NCI-H1417 (cell line): ENCODE measurements at regions not wholly inside any gene's neighbourhood (a gene's known extent, or its start where the extent isn't known, plus 50 kb on each side); places are given as distances from the start of the nearest gene placed in this dataset.
A peak's percentile ranks its signal among the peaks of the same experiment; 100 is the strongest.

Experiments used
- DNase-seq, 3 experiments: peaks; one replicate each; lab custom pipeline; 2025; lab: John Stamatoyannopoulos, UW

DNA sequence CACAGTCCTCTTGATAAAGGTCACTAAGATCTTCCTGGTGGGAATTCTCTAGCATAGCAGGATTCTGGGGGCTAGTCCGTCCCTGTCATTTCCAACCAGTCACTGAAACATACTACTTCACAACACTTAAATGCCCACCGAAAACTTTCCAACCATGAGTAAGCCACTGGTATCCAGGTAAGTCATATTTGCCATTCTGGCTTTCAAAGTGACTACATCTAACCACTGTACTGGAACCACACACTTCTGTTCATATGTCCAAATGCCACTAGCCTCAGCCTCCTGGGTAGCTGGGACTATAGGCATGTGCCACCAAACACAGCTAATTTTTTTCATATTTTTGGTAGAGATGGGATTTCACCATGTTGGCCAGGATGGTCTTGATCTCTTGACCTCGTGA, 64.3 kb upstream of the VANGL1 start:
- no peak for DNase-seq

DNA sequence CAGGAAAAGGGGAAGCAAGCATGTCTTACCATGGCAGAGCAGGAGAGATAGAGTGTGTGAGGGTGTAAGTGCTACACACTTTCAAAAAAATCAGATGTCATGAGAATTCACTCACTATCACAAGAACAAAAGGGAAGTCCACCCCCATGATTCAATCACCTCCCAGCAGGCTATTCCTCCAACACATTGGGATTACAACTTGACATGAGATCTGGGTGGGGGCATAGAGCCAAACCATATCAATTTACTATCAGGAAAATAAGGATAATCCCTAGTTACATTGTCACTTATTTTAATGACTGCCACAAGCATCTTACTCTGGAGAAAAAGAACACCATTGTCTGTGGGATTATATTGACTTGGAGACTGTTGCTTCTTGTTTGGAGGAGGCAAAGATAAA, 66.1 kb upstream of the VANGL1 start:
- no peak for DNase-seq

DNA sequence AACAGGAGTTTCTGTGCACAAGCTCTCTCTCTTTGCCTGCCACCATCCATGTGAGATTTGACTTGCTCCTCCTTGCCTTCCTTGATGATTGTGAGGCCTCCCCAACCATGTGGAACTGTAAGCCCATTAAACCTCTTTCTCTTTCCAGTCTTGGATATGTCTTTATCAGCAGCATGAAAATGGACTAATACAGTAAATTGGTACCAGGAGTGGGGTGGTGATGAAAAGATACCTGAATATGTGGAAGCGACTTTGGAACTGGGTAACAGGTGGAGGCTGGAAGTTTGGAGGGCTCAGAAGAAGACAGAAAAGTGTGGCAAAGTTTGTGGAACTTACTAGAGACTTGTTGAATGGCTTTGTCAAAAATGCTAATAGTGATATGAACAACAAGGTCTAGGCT, 69.1 kb upstream of the VANGL1 start:
- no peak for DNase-seq

DNA sequence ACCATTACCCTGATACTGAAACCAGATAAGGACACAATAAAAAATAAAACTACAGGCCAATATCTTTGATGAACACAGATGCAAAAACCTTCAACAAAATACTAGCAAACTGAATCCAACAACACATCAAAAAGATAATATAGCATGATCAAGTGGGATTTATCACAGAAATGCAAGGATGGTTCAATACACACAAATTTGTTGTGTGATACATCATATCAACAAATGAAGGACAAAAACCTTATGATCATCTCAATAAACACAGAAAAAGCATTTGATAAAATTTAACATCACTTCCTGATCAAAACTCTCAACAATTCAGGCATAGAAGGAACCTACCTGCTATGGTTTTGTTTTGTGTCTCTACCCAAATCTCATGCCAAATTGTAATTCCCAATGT, 74.3 kb upstream of the VANGL1 start:
- DNase-seq, result no peak

DNA sequence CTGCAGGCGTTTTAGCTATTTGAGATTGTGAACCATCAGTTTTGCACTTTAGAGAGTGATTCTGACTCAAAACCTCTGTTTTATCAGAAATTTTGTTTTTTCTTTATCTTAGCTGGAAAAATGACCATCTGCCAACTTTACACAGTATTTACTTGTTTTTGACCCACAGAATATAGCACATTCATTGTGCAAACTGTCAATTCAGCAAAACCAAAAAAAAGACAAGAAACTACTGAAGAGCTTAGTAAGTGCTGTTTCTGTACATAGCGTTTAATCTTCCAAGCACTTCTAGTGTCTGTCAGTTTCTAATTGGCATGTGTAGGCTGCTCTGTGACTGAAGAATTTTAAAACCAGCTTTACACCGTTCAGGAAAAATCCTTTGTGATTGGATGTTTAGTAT, 76.0 kb upstream of the VANGL1 start:
- no peak for DNase-seq

DNA sequence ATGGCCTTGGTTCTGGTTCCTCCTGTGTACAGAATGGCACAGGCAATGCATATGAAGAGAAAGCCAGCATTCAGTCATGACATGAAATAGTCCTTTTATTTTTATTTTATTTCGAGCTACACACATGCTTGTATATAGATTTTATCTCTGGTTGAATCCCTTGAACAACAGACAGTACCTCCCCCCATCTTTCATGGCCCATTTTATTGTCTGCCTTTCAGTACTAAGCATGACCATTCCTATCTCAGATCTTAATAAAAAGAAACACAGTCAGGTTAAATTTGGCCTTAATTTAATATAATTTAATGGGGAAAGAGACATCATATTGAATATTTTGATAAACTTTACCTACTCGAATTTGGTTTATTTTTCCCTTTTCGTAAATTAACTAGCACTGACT, 76.4 kb upstream of the VANGL1 start:
- DNase-seq, result no peak

DNA sequence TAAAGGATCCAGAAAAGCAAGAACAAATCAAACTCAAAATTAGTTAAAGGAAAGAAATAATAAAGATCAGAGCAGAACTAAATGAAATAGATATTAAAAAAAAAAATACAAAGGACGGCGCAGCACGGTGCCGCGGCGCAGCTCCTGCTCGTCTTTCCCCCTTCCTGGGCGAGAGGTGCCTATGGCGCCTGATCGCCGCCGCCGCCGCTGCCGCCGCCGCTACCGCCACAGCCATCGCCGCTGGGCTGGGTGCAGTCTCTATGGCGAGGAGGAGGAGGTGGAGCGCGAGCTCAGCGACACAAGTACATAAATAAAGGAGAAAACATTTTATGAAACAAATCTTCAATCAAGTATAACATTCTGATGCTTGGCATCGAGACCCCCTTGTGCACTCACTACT, 77.6 kb upstream of the VANGL1 start:
- no peak for DNase-seq

DNA sequence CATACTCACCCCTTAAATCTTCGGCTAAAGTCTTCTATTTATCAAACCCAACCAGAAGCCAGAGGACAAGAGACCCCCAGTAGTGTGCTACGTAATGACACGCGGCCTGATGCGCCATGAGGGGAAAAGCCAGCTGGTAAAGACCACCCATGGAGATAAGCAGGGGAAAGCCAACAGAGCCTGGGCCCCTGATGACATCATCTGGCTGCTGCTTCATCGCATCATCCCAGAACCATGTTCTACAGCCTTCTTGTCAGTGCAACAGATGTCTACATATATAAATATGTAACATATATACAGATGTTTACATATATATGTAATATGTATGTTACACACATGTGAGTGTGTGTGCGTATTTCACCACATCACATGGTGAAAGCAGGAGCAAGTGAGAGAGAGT, 81.7 kb upstream of the VANGL1 start:
- no peak for DNase-seq

DNA sequence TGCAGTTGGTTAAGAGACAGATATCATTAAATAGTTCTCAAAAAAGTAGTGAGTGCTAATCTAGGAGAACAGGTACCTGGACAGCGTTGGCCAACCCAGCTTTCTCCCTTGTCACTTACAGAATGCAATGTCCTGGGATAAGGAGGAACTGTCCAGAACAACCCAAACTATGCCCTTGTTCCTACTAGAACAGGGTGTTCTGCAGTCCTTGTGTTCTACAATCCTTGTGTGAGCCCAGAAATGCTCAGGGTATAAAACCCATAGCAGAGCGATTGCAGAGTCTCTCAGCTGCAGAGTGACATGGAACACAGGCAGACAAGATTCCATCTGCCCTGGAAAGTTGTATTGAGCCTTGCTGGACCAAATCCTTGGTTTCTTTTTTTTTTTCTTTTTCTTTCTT, 83.5 kb upstream of the VANGL1 start:
- DNase-seq, result no peak

DNA sequence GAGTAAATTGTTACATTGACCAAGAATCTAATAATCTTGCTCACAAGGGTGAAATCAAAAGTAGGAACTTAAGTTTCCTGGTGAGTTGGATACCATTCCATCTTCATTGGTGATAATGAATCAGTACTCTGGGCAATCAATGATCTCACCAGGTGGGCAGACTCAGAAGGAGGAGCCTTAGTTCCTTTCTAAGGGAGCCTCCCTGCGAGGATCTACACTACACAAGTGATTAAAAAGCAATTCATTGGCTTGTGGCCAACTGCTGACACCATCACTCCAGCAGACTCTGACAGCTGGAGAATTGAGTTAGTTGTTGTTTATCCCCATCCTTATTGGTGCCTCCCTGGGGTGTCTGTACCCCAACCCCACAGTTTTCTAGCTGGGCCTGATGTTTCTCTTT, 84.1 kb upstream of the VANGL1 start:
- DNase-seq, result peak in 2 of 3 experiments; percentile 47 to 78

DNA sequence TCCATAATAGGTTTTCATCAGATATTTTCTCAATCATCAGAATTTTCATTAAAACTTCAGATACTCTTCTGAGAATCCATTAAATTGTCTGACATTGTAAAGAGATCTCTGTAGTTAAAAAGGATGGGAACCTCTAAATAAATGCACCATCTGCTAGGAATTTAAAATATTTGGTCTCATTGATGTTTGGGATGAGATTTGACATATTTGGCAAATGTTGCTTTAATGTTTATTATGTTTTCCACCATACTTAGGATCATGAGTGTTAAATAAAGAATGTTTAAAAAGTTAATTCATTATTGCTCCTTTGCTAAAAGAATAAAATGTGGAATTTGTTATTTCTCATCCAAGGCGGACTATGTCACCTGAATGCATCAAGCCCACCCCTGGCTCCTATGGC, 85.5 kb upstream of the VANGL1 start:
- DNase-seq, result no peak

DNA sequence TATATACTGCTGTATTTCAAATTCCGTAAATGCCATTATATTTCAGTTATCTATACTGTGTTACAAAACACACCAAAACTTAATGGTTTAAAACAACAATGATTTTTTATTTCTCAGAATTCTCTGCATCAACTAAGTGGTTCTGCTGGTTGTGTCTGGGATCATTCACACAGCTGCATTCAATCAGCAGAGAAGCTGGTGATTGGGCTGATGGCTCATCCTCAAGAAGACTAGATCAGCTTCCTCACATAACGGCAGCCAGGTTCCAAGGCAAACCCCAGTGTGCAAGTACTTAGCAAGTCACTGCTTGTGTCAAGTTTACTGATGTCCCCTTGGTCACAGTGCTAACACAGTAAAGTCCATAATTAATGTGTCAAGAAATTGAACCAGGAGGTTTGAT, 86.3 kb upstream of the VANGL1 start:
- no peak for DNase-seq

DNA sequence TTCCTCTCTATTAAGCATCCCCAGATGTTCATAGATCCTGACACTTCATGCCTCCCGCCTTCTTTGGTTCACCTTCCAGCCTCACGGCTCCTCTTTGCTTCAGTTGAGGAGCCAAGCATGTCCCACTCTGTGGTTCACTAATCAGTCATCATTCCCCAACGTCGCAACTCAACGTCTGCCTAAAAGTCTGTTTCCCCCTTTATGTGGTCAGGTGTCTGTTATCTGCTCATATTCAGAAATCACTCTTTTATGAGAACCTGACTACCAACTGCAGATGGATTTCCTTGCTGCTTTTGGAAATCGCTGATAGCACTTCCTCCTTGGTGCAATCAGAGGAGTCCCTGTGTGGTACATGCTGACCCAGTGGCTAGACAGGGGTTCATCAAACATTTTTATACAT, 94.1 kb upstream of the VANGL1 start:
- no peak for DNase-seq

DNA sequence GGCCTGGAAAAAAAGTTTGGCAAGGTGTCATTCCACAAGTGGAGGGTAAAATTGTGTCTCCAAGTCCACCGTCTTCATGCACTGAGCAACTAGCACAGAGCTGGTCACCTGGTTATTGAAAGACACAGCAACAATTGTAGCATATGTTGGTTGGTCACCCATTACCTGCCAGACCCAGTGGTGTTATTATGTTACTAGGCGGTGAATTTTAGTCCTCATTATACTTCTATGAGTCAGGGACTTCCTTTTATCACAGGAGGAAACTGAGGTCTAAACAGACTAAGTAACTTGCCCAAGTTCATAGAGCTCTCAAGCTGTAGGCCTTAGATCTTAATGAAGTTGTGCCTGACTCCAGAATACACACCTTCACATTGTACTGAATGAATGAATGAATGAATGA, 94.9 kb upstream of the VANGL1 start:
- no peak for DNase-seq

DNA sequence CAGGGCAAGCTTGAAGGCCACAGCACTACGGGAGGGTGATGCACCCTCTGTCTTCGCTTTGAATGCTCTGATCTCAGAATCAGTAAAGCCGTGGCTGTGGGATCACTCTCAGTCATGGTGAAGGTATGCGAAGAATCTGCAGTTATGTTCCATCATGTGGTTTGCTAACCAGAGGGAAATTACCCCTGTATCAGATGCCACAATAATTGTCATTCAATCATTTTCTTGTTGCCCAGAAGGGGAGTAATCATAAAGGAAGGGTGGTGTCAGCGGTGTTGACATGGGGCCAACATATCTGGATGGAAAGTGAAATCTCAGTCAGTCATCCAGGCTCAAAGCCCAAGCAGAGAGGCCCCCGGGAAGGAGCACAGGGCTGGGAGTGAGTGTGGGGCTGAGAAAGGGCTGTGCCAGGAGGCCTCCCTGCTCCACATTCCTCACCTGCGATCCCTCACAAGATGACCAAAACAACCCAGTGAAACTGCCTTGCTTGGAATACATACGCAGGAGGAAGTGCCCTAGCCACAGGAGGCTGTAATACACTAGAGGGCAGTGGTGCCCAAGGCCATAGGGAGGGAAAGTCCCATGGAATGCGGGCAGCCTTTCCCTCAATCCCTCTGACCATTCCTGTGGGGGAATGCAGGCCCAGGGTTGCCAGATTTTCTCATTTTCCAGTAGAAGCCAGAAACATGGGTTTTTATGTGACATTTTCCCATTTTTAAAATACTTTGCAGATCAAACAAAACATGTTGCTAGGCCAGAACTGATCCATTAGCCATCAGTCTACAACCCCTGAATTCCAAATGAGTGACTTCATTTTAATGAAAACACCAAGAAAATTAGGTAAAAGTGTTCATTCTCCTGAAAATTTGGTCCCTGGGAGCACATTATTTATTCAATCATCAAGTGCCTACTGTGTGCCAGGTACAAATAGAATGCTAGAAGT, 95.7 kb upstream of the VANGL1 start:
- DNase-seq, result peak in 2 of 3 experiments; percentile 1 to 49

DNA sequence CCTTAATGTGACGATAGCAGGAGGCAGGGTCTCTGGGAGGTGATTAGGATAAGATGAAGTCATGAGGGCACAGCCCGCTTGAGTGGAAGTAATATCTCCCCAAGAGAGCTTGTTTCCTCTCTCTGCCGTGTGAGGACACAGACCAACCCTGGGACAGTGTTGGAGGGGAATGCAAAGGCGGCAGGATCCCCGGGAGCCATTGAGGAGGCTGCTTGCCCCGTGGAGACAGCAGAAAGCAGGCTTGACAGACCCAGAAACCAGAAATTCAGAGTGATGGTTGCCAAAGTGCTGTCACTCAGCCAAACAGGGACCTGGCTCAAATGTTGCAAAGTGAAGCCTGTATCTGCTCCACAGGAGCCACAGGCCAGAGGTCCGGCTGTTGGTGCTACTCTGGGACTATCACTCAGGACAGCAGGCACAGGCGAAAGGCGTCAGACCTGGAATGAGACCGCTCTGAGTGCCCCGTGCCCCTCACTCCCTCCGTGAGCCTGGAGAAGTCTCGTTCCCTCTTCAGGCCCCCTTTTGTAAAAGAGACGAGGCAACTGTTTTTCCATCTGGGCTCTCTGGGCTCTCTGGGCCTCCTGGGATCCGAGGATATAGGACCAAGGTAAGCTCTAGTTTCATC, 96.6 kb upstream of the VANGL1 start:
- no peak for DNase-seq

DNA sequence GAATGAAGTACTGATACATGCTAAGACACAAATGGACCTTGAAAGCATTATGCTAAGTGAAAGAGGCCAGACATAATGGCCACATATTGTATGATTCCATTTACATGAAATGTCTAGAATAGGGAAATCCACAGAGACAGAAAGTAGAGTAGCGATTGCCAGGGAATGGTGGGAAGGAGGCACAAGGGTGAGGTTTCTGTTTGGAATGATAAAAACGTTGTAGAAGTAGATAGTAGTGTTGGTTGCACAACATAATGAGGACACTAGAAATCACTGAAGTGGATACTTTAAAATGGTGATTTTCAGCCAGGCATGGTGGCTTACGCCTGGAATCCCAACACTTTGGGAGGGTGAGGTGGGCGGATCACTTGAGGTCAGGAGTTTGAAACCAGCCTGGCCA, 97.6 kb upstream of the VANGL1 start:
- DNase-seq, result no peak

DNA sequence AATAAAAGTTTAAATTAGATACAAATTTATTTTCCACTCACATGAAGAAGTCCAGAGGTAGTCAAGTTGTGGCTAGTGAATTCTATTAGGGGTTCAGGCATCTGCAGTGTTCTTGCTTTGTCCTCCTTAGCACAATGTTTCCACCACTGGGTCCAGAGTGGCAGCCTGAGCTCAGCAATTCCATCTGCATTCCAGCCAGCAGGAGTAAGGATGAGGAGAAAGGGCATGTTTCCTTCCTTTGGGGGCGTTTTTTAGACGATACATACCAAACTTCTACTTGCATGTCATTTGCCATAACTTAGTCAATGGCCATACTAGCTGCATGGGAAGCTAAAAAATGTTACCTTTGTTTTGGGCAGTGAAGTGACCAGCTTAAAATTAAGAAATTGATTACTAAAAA, 98.5 kb upstream of the VANGL1 start:
- DNase-seq, result no peak

DNA sequence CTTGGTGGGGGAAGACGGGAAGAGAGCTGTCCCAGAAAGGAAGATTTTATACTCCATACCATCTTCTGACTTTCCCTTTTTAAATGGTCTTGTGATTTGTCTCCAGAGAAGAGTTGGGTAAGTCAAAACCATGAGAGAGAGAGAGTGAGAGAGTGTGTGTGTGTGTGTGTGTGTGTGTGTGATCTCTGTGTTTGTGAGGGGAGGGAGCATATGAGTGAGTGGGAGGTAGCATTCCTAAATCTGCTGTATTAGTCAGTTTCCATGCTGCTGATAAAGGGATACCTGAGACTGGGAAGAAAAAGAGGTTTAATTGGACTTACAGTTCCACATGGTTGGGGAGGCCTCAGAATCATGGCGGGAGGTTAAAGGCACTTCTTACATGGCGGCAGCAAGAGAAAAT, 102.0 kb upstream of the VANGL1 start:
- no peak for DNase-seq

DNA sequence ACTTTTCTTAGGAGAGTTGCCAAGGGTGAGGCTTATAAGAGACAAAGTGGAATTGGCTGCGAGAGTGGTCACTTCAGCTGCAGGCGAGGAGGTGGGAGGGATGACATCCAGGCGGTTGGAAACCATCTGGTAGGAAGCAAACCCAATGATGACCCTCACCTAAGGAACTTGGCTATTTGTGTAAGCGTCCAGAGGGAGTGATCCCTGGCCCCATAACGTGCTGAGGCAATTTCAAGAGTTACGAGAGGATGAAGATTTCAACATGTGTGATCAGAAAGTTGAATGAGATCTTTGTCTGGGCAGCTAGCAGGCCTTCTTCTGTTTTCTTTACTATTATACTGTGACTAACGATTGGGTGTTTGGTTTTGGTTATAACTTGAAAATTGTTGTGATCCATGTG, 102.7 kb upstream of the VANGL1 start:
- DNase-seq, result no peak

DNA sequence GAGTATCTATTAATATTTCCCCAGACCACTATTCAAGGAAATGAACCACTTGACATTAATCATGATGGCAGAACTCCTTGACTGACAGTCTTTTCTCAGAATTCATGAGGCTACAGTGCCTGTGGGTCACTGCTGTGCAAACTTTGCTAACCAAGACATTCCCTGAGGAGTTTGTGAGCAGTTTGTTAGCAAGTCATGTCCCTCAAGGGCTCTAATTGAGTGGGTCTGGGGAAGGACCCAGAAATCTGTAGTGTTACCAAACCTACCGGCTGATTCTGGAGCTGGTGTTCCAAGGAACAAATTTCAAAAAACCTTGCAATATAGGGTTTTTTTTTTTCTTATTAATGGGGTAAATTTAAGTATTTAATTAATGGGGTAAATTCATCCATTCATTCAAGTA, 103.2 kb upstream of the VANGL1 start:
- DNase-seq, result no peak

DNA sequence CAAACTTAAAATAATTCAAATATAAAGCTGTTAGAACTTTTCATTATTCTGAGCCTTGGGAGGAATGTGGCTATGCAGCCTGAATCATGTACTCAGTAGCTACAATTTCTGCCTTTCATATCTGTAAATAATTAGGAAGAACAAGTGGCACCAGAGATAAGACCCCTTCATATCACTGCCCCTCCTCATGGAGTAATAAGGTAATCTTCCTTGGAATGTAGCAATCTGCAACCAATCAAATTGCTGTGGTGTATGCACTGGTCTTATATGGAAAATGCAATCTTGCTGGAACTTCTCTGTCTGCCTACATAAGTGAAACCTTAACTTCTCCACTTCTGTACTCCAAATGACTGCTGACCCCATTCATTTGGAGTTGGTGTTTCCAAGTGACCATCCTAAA, 104.4 kb upstream of the VANGL1 start:
- no peak for DNase-seq

DNA sequence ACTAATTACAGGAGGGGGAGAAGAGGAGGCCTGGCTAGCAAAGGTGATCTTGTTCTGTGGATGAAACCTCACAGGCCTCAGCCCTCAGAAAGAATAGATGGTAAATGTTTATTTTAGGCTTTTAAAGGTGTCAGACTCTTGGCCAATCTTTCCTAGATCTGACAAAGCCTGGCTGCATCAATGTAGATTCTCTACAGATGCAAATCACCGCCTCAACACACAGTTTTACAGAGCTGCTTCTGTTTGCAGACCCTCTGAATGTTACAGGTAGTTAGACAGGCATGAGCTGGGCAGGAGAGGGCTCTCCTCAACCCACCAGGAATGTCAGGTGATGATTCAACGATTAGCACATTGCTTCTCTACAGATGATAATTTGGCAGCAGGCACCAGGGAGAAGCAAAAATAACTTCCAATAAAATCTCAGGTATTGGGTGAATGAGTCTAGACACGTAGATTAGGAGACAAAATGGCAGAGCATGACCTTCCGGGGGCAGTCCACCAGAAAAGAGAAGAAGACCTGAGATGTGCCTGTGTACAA, 105.4 kb upstream of the VANGL1 start:
- DNase-seq, result no peak
